ENCODE measurements at regions not wholly inside any gene's neighbourhood (a gene's known extent, or its start where the extent isn't known, plus 50 kb on each side); places are given as distances from the start of the nearest gene placed in this dataset.

GRCh38 chr4:55241461-55241860 lies 104.6 kb upstream of the SRD5A3 start:
- Histone ChIP-seq H3K27me3 (no peaks in the 10 kb centered on the region), H3K4me3 (no peak overlapping the region), H3K4me1 (ENCODE audit: insufficient read depth) (no peaks in the 10 kb centered on the region), H3K27ac (no peak overlapping the region), H3K36me3 (no peaks in the 10 kb centered on the region), H3K9me3 (no peaks in the 10 kb centered on the region)
- TF ChIP-seq POLR2A (IDR thresholded peaks at IDR 0.05), result no peak
- no peak for TF ChIP-seq CTCF (IDR thresholded peaks at IDR 0.05)
- no peak for TF ChIP-seq EP300 (IDR thresholded peaks at IDR 0.05)
- DNase-seq, result no peak
- WGBS, 3 donors, result 70 to 76% (median 74%) methylated on average over 12 to 14 of the region's 14 CpGs
- intact Hi-C loops (cut with DNase I), result no loop called here

GRCh38 chr4:55242506-55242905 lies 103.5 kb upstream of the SRD5A3 start:
- Histone ChIP-seq H3K4me3 (no peak overlapping the region), H3K27me3 (no peaks in the 10 kb centered on the region), H3K4me1 (ENCODE audit: insufficient read depth) (no peaks in the 10 kb centered on the region), H3K36me3 (no peaks in the 10 kb centered on the region), H3K9me3 (no peaks in the 10 kb centered on the region), H3K27ac (no peak overlapping the region)
- intact Hi-C loops (cut with DNase I), result no loop called here
- TF ChIP-seq EP300 (IDR thresholded peaks at IDR 0.05), result no peak
- 89 to 94% (median 89%) methylated on average over 4 of the region's 4 CpGs for WGBS, 3 donors
- DNase-seq, result no peak

- DNase-seq, result no peak
- intact Hi-C loops (cut with DNase I), result no loop called here
- 86 to 94% (median 92%) methylated on average over 5 of the region's 5 CpGs for WGBS, 3 donors
- H3K27ac ChIP-seq, result no peak overlapping the region
- no peak overlapping the region for H3K4me3 ChIP-seq
- H3K4me1 ChIP-seq (ENCODE audit: insufficient read depth), result no peaks in the 10 kb centered on the region
- TF ChIP-seq POLR2A (IDR thresholded peaks at IDR 0.05), result no peak
- TF ChIP-seq CTCF (IDR thresholded peaks at IDR 0.05), result no peak
- TF ChIP-seq EP300 (IDR thresholded peaks at IDR 0.05), result no peak
- H3K27me3 ChIP-seq, result no peaks in the 10 kb centered on the region
- H3K9me3 ChIP-seq, result no peaks in the 10 kb centered on the region
- H3K36me3 ChIP-seq, result no peaks in the 10 kb centered on the region
Observed at GRCh38 chr4:55247521-55247920, 98.5 kb upstream of the SRD5A3 start.

- no peaks in the 10 kb centered on the region for H3K4me1 ChIP-seq (ENCODE audit: insufficient read depth)
- WGBS, 3 donors, result 55 to 64% (median 63%) methylated on average over 6 of the region's 6 CpGs
- intact Hi-C loops (cut with DNase I), result no loop called here
- no peaks in the 10 kb centered on the region for H3K36me3 ChIP-seq
- H3K9me3 ChIP-seq, result no peaks in the 10 kb centered on the region
- no peak overlapping the region for H3K27ac ChIP-seq
- TF ChIP-seq POLR2A (IDR thresholded peaks at IDR 0.05), result no peak
- TF ChIP-seq EP300 (IDR thresholded peaks at IDR 0.05), result no peak
- no peak for TF ChIP-seq CTCF (IDR thresholded peaks at IDR 0.05)
- no peak for DNase-seq
- H3K27me3 ChIP-seq, result no peaks in the 10 kb centered on the region
- H3K4me3 ChIP-seq, result no peak overlapping the region
Observed at GRCh38 chr4:55248756-55249155, 97.3 kb upstream of the SRD5A3 start.

GRCh38 chr4:55249476-55249875 lies 96.6 kb upstream of the SRD5A3 start:
- Histone ChIP-seq H3K36me3 (no peaks in the 10 kb centered on the region), H3K9me3 (no peaks in the 10 kb centered on the region), H3K4me1 (ENCODE audit: insufficient read depth) (no peaks in the 10 kb centered on the region), H3K4me3 (no peak overlapping the region), H3K27me3 (no peaks in the 10 kb centered on the region), H3K27ac (no peak overlapping the region)
- TF ChIP-seq EP300 (IDR thresholded peaks at IDR 0.05), result no peak
- no peak for TF ChIP-seq CTCF (IDR thresholded peaks at IDR 0.05)
- no peak for TF ChIP-seq POLR2A (IDR thresholded peaks at IDR 0.05)
- DNase-seq, result no peak
- WGBS, 3 donors, result 79 to 86% (median 83%) methylated on average over 3 of the region's 3 CpGs
- intact Hi-C loops (cut with DNase I), result no loop called here

Data from ovary (tissue), 7 donors.